ENCODE measurements at regions not wholly inside any gene's neighbourhood (a gene's known extent, or its start where the extent isn't known, plus 50 kb on each side); places are given as distances from the start of the nearest gene placed in this dataset.

GRCh38 chr13:69008499-69008898 is 1099.1 kb upstream of the ATXN8OS start:
- Histone ChIP-seq H3K4me1 (no peaks in the 10 kb centered on the region), H3K9me3 (no peaks in the 10 kb centered on the region), H3K4me3 (replicated peaks in 1 of 3) (no peak overlapping the region), H3K36me3 (no peaks in the 10 kb centered on the region), H3K27me3 (no peaks in the 10 kb centered on the region), H3K27ac (no peak overlapping the region)
- WGBS, 2 donors: 80 to 83% methylated on average over 5 of the region's 5 CpGs
- TF ChIP-seq, protein P1, sequence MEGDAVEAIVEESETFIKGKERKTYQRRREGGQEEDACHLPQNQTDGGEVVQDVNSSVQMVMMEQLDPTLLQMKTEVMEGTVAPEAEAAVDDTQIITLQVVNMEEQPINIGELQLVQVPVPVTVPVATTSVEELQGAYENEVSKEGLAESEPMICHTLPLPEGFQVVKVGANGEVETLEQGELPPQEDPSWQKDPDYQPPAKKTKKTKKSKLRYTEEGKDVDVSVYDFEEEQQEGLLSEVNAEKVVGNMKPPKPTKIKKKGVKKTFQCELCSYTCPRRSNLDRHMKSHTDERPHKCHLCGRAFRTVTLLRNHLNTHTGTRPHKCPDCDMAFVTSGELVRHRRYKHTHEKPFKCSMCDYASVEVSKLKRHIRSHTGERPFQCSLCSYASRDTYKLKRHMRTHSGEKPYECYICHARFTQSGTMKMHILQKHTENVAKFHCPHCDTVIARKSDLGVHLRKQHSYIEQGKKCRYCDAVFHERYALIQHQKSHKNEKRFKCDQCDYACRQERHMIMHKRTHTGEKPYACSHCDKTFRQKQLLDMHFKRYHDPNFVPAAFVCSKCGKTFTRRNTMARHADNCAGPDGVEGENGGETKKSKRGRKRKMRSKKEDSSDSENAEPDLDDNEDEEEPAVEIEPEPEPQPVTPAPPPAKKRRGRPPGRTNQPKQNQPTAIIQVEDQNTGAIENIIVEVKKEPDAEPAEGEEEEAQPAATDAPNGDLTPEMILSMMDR (IDR thresholded peaks at IDR 0.05): no peak
- no peak for TF ChIP-seq POLR2A (IDR thresholded peaks at IDR 0.05)
- no peak for DNase-seq
- intact Hi-C loops (cut with DNase I): no loop called here

DNA sequence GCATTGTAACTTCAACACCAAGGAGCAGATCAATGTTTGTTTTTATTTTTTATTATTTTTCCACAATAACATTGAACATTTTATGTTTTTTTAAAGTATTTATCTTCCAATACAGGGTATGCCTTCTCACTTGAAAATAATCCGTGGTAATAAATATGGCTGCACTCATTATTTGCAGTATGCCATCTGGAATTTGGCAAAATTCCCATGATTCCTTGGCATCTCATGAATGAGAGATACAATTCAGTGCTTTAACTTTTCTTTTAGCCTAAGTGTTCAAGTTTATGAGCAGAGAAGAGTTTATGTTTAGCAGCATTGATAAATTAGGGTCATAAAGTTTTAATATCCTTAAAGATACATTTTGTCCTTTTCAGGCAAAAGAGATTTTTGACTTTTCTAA is 1109.6 kb upstream of the ATXN8OS start:
- no peaks in the 10 kb centered on the region for H3K4me1 ChIP-seq
- no peaks in the 10 kb centered on the region for H3K36me3 ChIP-seq
- 84 to 85% methylated on average over 1 of the region's 1 CpG for WGBS, 2 donors
- intact Hi-C loops (cut with DNase I): no loop called here
- no peak overlapping the region for H3K27ac ChIP-seq
- H3K4me3 ChIP-seq (replicated peaks in 1 of 3): no peak overlapping the region
- TF ChIP-seq, protein P1 (IDR thresholded peaks at IDR 0.05): no peak
- TF ChIP-seq POLR2A (IDR thresholded peaks at IDR 0.05): no peak
- no peaks in the 10 kb centered on the region for H3K27me3 ChIP-seq
- no peaks in the 10 kb centered on the region for H3K9me3 ChIP-seq
- no peak for DNase-seq

- TF ChIP-seq, protein P1 (IDR thresholded peaks at IDR 0.05): no peak
- no peak for TF ChIP-seq POLR2A (IDR thresholded peaks at IDR 0.05)
- intact Hi-C loops (cut with DNase I): no loop called here
- no peaks in the 10 kb centered on the region for H3K36me3 ChIP-seq
- H3K27ac ChIP-seq: no peak overlapping the region
- DNase-seq: no peak
- H3K27me3 ChIP-seq: no peaks in the 10 kb centered on the region
- H3K4me3 ChIP-seq (replicated peaks in 1 of 3): no peak overlapping the region
- H3K4me1 ChIP-seq: no peaks in the 10 kb centered on the region
- H3K9me3 ChIP-seq: no peaks in the 10 kb centered on the region
Observed at GRCh38 chr13:68996668-68997025, 1111.0 kb upstream of the ATXN8OS start.

GRCh38 chr13:68995972-68996667 is 1111.5 kb upstream of the ATXN8OS start:
- WGBS, 2 donors: 58 to 59% methylated on average over 3 of the region's 3 CpGs
- no peaks in the 10 kb centered on the region for H3K9me3 ChIP-seq
- H3K36me3 ChIP-seq: no peaks in the 10 kb centered on the region

GRCh38 chr13:68993154-68993553 is 1114.5 kb upstream of the ATXN8OS start:
- Histone ChIP-seq H3K4me3 (replicated peaks in 1 of 3) (no peak overlapping the region), H3K9me3 (no peaks in the 10 kb centered on the region), H3K27ac (no peak overlapping the region), H3K27me3 (no peaks in the 10 kb centered on the region), H3K36me3 (no peaks in the 10 kb centered on the region), H3K4me1 (no peaks in the 10 kb centered on the region)
- DNase-seq: no peak
- intact Hi-C loops (cut with DNase I): no loop called here
- TF ChIP-seq POLR2A (IDR thresholded peaks at IDR 0.05): no peak
- TF ChIP-seq, protein P1 (IDR thresholded peaks at IDR 0.05): no peak
- WGBS, 2 donors: 91% methylated on average over 3 of the region's 3 CpGs

More at GRCh38 chr13:68995972-68996667, 1111.5 kb upstream of the ATXN8OS start:
- Histone ChIP-seq H3K4me1 (no peaks in the 10 kb centered on the region), H3K4me3 (replicated peaks in 1 of 3) (no peak overlapping the region), H3K27me3 (no peaks in the 10 kb centered on the region), H3K27ac (no peak overlapping the region)
- intact Hi-C loops (cut with DNase I): no loop called here
- DNase-seq: no peak
- TF ChIP-seq, protein P1 (IDR thresholded peaks at IDR 0.05): no peak
- TF ChIP-seq POLR2A (IDR thresholded peaks at IDR 0.05): no peak
